IPS DF 4.7 (cell line): ENCODE measurements at regions not wholly inside any gene's neighbourhood (a gene's known extent, or its start where the extent isn't known, plus 50 kb on each side); places are given as distances from the start of the nearest gene placed in this dataset.
"Not testable (repeated sequence)": the region's sequence is repeated elsewhere in the genome, so short reads cannot be mapped to it uniquely, and the experiment has no call there.

Source experiments
- DNase-seq: peaks from one replicate; pipeline ENCODE4 v3.0.0-alpha.2; 2013; ENCODE audit warnings: low spot score; ENCODE audit errors: extremely low read depth

- not testable (repeated sequence) for DNase-seq
Measured at GRCh38 chr21:22377795-22378194, 1379.6 kb downstream of the NCAM2 start.

GRCh38 chr21:22393324-22393723, 1395.1 kb downstream of the NCAM2 start:
- no peak for DNase-seq

GRCh38 chr21:22395965-22396364, 1397.8 kb downstream of the NCAM2 start:
- DNase-seq: no peak

- DNase-seq: no peak
Measured at GRCh38 chr21:22399681-22400514, 1401.7 kb downstream of the NCAM2 start.

DNA sequence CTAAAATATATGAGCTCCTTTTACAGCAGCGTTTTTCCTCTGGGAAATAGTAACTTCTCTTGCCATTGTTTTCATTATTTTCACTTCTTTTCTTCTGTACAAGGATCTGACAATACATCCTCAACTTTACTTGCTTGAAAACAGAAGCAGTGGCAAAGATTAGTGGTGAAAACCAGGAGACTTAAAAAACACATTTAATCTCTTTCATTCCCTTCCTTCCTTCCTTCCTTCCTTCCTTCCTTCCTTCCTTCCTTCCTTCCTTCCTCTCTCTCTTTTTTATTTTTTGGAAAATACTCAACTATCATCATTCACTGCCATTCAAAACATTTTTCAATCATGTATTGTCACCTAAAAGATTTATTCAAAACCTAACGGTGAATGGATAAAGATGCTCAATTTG, 1411.4 kb downstream of the NCAM2 start:
- no peak for DNase-seq

DNA sequence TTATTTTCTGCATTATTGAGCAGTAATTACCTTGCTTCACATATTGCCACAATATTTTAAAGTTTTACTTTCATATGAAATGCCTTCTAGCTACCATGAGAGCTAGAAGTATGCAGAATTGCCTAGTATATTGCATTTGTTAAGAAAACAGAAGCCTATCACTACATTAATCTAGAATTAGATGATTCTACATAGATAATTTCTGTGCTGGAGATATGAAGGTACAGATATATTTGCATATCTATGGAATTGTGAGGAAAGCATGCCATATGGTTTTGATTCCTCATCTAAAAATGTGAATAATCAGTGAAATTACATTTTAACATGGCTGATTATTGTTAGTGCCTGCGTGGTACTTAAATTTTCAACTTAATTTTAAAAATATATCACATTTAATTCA, 1418.3 kb downstream of the NCAM2 start:
- DNase-seq: no peak

DNA sequence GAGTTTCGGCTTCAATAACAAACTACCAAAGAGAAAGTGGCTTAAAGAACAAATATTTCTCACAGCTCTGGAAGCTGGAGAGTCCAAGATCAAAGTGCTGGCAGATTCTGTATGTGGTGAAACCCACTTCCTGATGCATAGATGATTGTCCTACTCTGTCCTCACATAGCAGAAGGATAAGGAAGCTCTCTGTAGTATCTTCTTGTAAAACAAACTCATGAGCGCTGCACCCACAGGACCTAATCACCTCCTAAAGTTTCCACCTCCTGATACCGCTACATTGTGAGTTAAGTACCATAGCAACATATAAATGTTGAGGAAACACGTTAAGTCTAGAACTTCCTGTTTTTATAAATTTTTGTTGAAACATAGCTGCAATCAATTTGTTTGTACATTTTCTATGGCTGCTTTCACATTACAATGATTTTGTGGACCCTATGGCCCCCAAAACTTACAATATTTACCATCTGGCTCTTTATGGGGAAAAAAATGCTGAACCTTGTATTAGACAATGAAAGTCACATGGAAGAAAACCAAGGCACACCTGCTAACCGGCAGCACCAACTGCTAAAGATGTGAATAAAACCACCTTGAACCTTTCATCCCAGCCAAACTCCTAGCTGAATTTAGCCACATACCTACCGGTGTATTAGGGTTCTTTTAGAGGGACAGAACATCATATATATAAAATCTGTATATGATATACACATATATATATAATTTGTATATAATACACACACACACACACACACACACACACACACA, 1423.4 kb downstream of the NCAM2 start:
- DNase-seq: no peak

DNA sequence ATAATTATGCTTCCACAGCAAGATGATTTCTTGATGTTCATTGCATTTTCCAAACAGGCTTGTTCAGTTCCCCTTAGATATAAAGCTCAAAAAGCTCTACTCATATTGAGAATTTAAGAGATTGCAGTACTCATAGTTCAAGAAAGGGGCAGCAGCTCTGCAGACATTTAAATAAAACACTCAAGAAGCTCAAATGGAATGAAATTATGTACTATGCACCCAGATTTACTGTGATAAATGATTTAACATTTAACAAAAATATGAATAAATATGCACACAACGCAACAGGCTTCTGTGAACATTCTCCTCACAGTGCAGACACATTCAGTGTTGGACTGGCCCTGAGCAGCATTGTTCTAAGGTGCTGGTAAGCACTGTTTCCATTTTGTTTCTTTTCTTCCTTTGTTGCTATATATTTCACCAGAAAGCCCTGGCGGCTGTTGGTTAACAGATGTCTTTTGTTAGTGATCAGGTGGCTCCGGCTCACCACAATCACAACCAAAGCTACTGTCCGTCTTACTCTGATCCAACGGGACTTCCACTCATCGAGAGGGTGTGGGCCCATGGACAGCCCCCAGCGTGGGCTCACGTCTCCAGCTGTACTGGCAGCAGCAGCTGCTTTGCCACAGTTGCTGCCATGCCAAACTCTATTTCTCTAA, 1440.3 kb downstream of the NCAM2 start:
- DNase-seq: no peak

GRCh38 chr21:22444990-22445389, 1446.8 kb downstream of the NCAM2 start:
- DNase-seq: no peak

DNA sequence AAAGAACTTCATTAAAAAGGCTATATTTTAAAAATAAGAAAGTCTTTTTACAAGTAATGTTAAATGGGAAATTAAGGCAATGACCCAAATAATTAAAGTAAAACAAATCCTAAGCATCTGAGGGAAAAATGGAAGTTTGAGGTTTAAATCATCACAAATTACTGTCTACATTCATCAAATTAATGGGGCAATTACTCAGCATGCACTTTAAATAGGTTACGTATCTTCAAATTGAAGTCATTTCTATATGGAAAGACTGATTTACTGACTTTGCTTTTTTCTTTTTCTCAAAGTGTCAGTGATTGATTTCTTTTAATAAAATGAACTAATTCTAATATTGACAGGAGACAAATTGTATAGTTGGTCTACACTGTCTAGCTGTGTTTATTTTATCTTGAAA, 1452.3 kb downstream of the NCAM2 start:
- DNase-seq: no peak

- no peak for DNase-seq
Measured at GRCh38 chr21:22456241-22456640, 1458.0 kb downstream of the NCAM2 start.

GRCh38 chr21:22468893-22469292, 1470.7 kb downstream of the NCAM2 start:
- DNase-seq: no peak

GRCh38 chr21:22474403-22474802, 1476.2 kb downstream of the NCAM2 start:
- no peak for DNase-seq

DNA sequence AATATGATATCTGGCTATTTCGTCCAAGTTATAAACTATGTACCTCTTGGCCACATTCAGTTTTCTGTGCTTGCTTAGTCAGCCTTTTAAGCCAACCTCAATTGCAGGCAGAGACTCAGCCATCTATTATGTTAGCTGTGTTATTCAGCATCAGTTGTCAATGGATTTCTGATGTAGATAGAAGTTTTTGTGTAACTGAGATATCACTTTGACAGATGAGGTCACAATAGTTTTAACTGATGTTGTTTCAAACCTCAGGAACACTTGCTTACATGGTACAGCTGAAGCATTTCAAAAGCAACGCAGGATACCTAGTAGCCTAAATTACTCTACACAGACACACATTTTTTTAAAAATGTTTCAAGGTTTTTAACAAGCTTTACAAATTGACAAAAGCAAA, 1478.0 kb downstream of the NCAM2 start:
- DNase-seq: no peak

DNA sequence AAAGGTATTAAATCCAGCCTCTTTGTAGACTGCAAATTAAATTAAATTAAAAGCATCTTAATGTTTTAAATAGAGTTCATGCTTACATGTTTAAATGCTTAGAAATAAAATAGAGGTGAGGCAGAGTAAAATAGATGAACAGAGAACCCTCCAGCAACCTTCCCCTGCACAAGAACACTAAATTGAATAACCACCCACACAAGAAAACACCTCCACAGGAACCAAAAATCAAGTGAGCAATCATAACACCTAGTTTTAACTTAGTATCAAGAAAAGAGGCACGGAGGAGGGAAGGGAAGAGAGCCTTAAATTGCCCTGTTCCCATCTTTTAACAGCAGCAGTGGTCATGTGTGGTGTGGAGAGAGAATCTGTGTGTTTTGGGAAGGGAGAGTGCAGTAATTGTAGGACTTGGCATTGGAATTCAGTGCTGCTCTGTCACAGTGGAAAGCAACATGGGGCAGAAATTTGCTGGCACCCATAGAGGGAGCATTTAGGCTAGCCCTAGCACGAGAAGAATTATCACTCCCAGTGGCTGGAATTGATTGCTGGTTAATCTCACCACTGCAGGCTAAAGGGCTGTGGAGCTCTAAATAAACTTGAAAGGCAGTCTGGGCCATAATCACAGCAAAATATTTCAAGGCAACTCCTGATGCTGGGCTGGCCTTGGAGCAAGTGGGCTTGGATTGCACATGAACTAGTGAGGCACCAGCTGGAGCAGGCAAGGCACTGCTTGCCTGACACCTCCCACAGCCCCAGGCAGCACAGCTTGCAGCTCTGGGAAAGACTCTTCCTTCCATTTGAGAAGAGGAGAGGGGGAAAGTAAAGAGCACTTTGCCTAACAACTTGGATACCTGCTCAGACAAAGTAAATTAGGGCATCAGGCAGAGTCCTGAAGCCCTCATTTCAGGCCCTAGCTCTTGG, 1478.8 kb downstream of the NCAM2 start:
- DNase-seq: no peak

- DNase-seq: no peak
Measured at GRCh38 chr21:22490049-22490448, 1491.8 kb downstream of the NCAM2 start.

- no peak for DNase-seq
Measured at GRCh38 chr21:22516230-22516629, 1518.0 kb downstream of the NCAM2 start.

DNA sequence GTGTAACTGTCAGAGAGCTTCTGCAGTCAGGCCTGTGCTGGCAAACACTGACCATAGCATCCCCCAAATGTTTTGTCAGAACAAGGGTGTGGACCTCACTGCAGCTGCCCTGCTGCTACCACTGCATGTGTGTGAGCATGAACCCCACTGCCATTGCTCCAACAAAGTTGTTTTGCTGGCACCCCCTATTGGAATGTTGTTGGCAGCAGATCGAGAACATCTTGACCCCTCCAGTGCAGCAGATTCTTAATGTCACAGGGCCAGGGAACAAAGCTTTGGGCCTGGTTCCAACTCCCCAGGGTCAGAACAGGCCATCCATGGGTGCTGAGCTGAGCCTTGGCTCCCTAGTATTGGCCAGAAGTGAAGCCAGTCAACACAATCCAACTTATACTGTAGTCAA, 1537.4 kb downstream of the NCAM2 start:
- DNase-seq: no peak

DNA sequence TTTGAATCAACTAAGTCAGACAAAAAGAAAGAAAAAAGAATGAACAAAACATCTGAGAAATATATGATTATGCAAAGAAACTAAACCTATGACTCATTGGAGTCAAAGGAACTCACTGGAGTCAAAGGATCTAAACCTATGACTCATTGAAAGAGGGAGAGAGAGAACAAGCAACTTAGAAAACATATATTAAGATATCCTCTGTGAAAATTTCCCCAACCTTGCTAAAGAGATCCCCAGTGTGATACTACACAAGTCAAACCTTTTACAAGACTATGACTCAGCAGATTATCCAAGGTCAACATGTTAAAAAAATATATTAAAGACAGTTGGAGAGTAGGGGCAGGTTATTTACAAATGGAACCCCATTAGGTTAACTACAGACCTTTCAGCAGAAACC, 1538.3 kb downstream of the NCAM2 start:
- no peak for DNase-seq

- DNase-seq: no peak
Measured at GRCh38 chr21:22544747-22545146, 1546.5 kb downstream of the NCAM2 start.

GRCh38 chr21:22552390-22552789, 1554.2 kb downstream of the NCAM2 start:
- DNase-seq: no peak
